ENCODE measurements at regions not wholly inside any gene's neighbourhood (a gene's known extent, or its start where the extent isn't known, plus 50 kb on each side); places are given as distances from the start of the nearest gene placed in this dataset.

DNA sequence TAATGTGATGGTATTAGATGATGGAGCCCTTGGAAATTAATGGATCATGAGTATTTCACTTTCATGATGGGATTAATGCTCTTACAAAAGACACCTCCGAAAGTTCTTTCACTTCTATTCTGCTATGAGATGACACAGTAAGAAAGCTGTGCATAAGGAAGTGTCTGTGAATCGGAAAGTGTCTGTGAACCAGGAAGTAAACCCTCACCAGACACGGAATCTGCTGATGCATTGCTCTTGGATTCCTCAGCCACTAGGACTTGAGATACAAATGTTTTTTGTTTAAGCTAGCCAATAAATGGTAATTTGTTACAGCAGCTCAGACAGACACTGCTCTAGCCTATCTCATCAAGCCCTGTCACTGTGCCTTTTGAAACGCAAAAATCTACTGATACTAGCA lies 440.4 kb upstream of the PRR20A start:
- no peaks in the 10 kb centered on the region for H3K4me1 ChIP-seq
- H3K36me3 ChIP-seq = no peaks in the 10 kb centered on the region
- H3K27me3 ChIP-seq = no peaks in the 10 kb centered on the region
- TF ChIP-seq, protein P1, sequence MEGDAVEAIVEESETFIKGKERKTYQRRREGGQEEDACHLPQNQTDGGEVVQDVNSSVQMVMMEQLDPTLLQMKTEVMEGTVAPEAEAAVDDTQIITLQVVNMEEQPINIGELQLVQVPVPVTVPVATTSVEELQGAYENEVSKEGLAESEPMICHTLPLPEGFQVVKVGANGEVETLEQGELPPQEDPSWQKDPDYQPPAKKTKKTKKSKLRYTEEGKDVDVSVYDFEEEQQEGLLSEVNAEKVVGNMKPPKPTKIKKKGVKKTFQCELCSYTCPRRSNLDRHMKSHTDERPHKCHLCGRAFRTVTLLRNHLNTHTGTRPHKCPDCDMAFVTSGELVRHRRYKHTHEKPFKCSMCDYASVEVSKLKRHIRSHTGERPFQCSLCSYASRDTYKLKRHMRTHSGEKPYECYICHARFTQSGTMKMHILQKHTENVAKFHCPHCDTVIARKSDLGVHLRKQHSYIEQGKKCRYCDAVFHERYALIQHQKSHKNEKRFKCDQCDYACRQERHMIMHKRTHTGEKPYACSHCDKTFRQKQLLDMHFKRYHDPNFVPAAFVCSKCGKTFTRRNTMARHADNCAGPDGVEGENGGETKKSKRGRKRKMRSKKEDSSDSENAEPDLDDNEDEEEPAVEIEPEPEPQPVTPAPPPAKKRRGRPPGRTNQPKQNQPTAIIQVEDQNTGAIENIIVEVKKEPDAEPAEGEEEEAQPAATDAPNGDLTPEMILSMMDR (IDR thresholded peaks at IDR 0.05; ENCODE audit: low read depth, low read length) = no peak
- H3K9me3 ChIP-seq = no peaks in the 10 kb centered on the region
- no peak overlapping the region for H3K4me3 ChIP-seq (ENCODE audit: low read depth, low read length)
- DNase-seq = no peak

DNA sequence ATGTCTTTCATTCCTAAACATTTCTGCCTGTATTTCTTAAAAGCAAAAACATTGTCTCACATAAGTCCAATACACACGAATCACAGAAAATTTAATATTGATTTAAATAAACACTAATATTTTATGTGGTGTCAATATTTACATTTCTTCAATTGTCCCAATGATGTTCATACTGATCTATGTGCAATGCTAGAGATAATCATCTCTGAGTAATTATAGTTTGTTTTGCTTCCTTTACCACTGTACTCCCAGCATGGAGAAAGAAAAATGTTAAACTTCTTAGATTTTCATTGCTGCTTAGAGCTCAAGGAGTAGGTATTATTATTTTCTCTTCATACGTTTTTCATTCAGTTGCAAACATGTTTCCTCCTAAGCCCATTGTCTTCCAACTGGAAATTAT lies 434.2 kb upstream of the PRR20A start:
- no peaks in the 10 kb centered on the region for H3K36me3 ChIP-seq
- no peak overlapping the region for H3K4me3 ChIP-seq (ENCODE audit: low read depth, low read length)
- no peak for DNase-seq
- TF ChIP-seq, protein P1 (IDR thresholded peaks at IDR 0.05; ENCODE audit: low read depth, low read length) = no peak
- no peaks in the 10 kb centered on the region for H3K27me3 ChIP-seq
- H3K9me3 ChIP-seq = no peaks in the 10 kb centered on the region
- H3K4me1 ChIP-seq = no peaks in the 10 kb centered on the region

GRCh38 chr13:56713656-56714055 lies 427.1 kb upstream of the PRR20A start:
- DNase-seq = no peak
- TF ChIP-seq, protein P1 (IDR thresholded peaks at IDR 0.05; ENCODE audit: low read depth, low read length) = no peak

DNA sequence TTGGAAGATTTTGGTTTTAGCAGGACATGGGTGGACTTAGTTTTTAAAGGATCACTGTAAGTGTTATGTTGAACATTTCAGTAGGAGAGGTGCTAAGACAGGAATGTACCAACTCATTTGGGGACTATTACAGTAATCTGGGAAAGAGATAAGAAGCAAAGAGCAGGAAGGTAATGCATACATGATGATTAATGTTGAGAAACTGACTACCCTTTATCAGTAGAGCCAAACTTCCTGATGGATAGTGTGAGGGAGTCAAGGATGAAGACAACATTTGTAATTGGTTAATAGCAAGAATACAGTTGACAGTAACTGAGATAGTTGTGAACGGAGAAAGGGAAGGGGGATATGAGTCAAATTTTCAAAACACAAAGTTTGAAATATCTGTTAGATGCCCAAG lies 421.9 kb upstream of the PRR20A start:
- H3K4me3 ChIP-seq (ENCODE audit: low read depth, low read length) = no peak overlapping the region
- no peaks in the 10 kb centered on the region for H3K27me3 ChIP-seq
- H3K9me3 ChIP-seq = no peaks in the 10 kb centered on the region
- no peak for DNase-seq
- H3K4me1 ChIP-seq = no peaks in the 10 kb centered on the region
- TF ChIP-seq, protein P1 (IDR thresholded peaks at IDR 0.05; ENCODE audit: low read depth, low read length) = no peak
- no peaks in the 10 kb centered on the region for H3K36me3 ChIP-seq

More at GRCh38 chr13:56713656-56714055, 427.1 kb upstream of the PRR20A start:
- H3K36me3 ChIP-seq = no peaks in the 10 kb centered on the region
- no peaks in the 10 kb centered on the region for H3K9me3 ChIP-seq
- no peaks in the 10 kb centered on the region for H3K4me1 ChIP-seq
- H3K4me3 ChIP-seq (ENCODE audit: low read depth, low read length) = no peak overlapping the region
- no peaks in the 10 kb centered on the region for H3K27me3 ChIP-seq

- Histone ChIP-seq H3K9me3 (no peaks in the 10 kb centered on the region), H3K4me1 (no peaks in the 10 kb centered on the region), H3K4me3 (ENCODE audit: low read depth, low read length) (no peak overlapping the region), H3K36me3 (no peaks in the 10 kb centered on the region), H3K27me3 (no peaks in the 10 kb centered on the region)
- TF ChIP-seq, protein P1 (IDR thresholded peaks at IDR 0.05; ENCODE audit: low read depth, low read length) = no peak
- DNase-seq = no peak
Measured at GRCh38 chr13:56720841-56721240, 419.9 kb upstream of the PRR20A start.

DNA sequence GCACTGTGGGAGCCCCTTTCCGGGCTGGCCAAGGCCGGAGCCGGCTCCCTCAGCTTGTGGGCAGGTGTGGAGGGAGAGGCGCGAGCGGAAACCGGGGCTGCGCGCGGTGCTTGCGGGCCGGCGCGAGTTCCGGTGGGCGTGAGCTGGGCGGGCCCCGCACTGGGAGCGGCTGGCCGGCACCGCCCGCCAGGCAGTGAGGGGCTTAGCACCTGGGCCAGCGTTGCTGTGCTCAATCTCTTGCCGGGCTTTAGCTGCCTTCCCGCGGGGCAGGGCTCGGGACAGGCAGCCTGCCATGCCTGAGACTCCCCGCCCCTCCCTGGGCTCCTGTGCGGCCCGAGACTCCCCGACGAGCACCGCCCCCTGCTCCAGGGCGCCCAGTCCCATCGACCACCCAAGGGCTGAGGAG lies 405.2 kb upstream of the PRR20A start:
- TF ChIP-seq, protein P1 (IDR thresholded peaks at IDR 0.05; ENCODE audit: low read depth, low read length) = no peak
- Histone ChIP-seq H3K4me1 (no peaks in the 10 kb centered on the region), H3K4me3 (ENCODE audit: low read depth, low read length) (no peak overlapping the region), H3K36me3 (no peaks in the 10 kb centered on the region), H3K9me3 (no peaks in the 10 kb centered on the region), H3K27me3 (no peaks in the 10 kb centered on the region)
- DNase-seq = no peak
